HEK293 (cell line): ENCODE measurements at regions not wholly inside any gene's neighbourhood (a gene's known extent, or its start where the extent isn't known, plus 50 kb on each side); places are given as distances from the start of the nearest gene placed in this dataset.

Experiments
- HOXC10 ChIP-seq: sonication (generic); formaldehyde crosslinking; IDR thresholded peaks from 2 replicates; pipeline ENCODE4 v1.8.1; 2023; ENCODE audit warnings: mild to moderate bottlenecking, missing genetic modification reagents
- SETDB1 ChIP-seq: IDR thresholded peaks from one replicate; pipeline ENCODE4 v1.6.1; 2017; ENCODE audit warnings: mild to moderate bottlenecking, low read length, moderate library complexity, mixed read lengths; ENCODE audit not compliant: insufficient read length
- ZNF138 ChIP-seq: fragments of 450-650 bp; formaldehyde crosslinking; IDR thresholded peaks from 2 replicates; pipeline ENCODE4 v1.5.1; 2016; ENCODE audit warnings: missing biosample characterization, missing genetic modification characterization, borderline replicate concordance
- ZNF155 ChIP-seq: fragments of 450-650 bp; formaldehyde crosslinking; IDR thresholded peaks from 2 replicates; pipeline ENCODE4 v1.5.1; 2016; ENCODE audit warnings: missing biosample characterization, missing genetic modification characterization
- ZNF184 ChIP-seq: fragments of 450-650 bp; IDR thresholded peaks from 2 replicates; pipeline ENCODE4 v1.5.1; 2018; ENCODE audit warnings: missing biosample characterization, mild to moderate bottlenecking, missing genetic modification characterization
- ZNF248 ChIP-seq: fragments of 450-650 bp; formaldehyde crosslinking; IDR thresholded peaks from 2 replicates; pipeline ENCODE4 v1.5.1; 2017; ENCODE audit warnings: missing biosample characterization, missing genetic modification characterization
- ZNF350 ChIP-seq: fragments of 450-650 bp; formaldehyde crosslinking; IDR thresholded peaks from 2 replicates; pipeline ENCODE4 v1.5.0; 2017; ENCODE audit warnings: missing biosample characterization, mild to moderate bottlenecking, missing genetic modification characterization
- ZNF394 ChIP-seq: fragments of 450-650 bp; formaldehyde crosslinking; IDR thresholded peaks from 2 replicates; pipeline ENCODE4 v1.5.1; 2016; ENCODE audit warnings: missing biosample characterization, missing genetic modification characterization, mild to moderate bottlenecking, moderate library complexity, borderline replicate concordance
- ZNF416 ChIP-seq: fragments of 450-650 bp; formaldehyde crosslinking; IDR thresholded peaks from 2 replicates; pipeline ENCODE4 v1.5.1; 2016; ENCODE audit warnings: missing biosample characterization, missing genetic modification characterization
- ZNF521 ChIP-seq: fragments of 450-650 bp; formaldehyde crosslinking; IDR thresholded peaks from 2 replicates; pipeline ENCODE4 v1.5.1; 2017; ENCODE audit warnings: missing biosample characterization, mild to moderate bottlenecking, missing genetic modification characterization
- ZNF529 ChIP-seq: fragments of 450-650 bp; formaldehyde crosslinking; IDR thresholded peaks from 2 replicates; pipeline ENCODE4 v1.5.1; 2017; ENCODE audit warnings: missing genetic modification characterization, missing biosample characterization; ENCODE audit not compliant: insufficient replicate concordance
- ZNF549 ChIP-seq: fragments of 450-650 bp; IDR thresholded peaks from 2 replicates; pipeline ENCODE4 v1.5.1; 2018; ENCODE audit warnings: missing biosample characterization, missing genetic modification characterization, mild to moderate bottlenecking, inconsistent platforms, moderate library complexity
- ZNF596 ChIP-seq: fragments of 450-650 bp; IDR thresholded peaks from 2 replicates; pipeline ENCODE4 v1.5.0; 2018; ENCODE audit warnings: missing biosample characterization, mild to moderate bottlenecking, missing genetic modification characterization, moderate library complexity
- ZNF600 ChIP-seq: fragments of 450-650 bp; formaldehyde crosslinking; IDR thresholded peaks from 2 replicates; pipeline ENCODE4 v1.5.1; 2016; ENCODE audit warnings: missing biosample characterization, missing genetic modification characterization
- ZNF670 ChIP-seq: fragments of 450-650 bp; formaldehyde crosslinking; IDR thresholded peaks from 2 replicates; pipeline ENCODE4 v1.5.1; 2016; ENCODE audit warnings: missing biosample characterization, missing genetic modification characterization, low read depth
- ZNF707 ChIP-seq: fragments of 450-650 bp; formaldehyde crosslinking; IDR thresholded peaks from 2 replicates; pipeline ENCODE4 v1.5.1; 2016; ENCODE audit warnings: missing biosample characterization, missing genetic modification characterization
- ZNF747 ChIP-seq: fragments of 450-650 bp; formaldehyde crosslinking; IDR thresholded peaks from 2 replicates; pipeline ENCODE4 v1.5.1; 2016; ENCODE audit warnings: missing biosample characterization, missing genetic modification characterization
- ZNF776 ChIP-seq: fragments of 450-650 bp; formaldehyde crosslinking; IDR thresholded peaks from 2 replicates; pipeline ENCODE4 v1.5.0; 2017; ENCODE audit warnings: missing biosample characterization, missing genetic modification characterization, borderline replicate concordance
- ZNF830 ChIP-seq: fragments of 450-650 bp; IDR thresholded peaks from 2 replicates; pipeline ENCODE4 v1.5.0; 2018; ENCODE audit warnings: missing biosample characterization, missing genetic modification characterization, low read depth, mild to moderate bottlenecking, moderate library complexity
- TF ChIP-seq, protein P1 (sequence below): fragments of 450-650 bp; formaldehyde crosslinking; IDR thresholded peaks from 2 replicates; pipeline ENCODE4 v1.5.1; 2016; ENCODE audit warnings: missing biosample characterization, missing genetic modification characterization
- TF ChIP-seq, protein P2 (sequence below): fragments of 450-650 bp; formaldehyde crosslinking; IDR thresholded peaks from 2 replicates; pipeline ENCODE4 v1.5.1; 2016; ENCODE audit warnings: missing biosample characterization, missing genetic modification characterization
- TF ChIP-seq, protein P3 (sequence below): fragments of 450-650 bp; formaldehyde crosslinking; IDR thresholded peaks from 2 replicates; pipeline ENCODE4 v1.5.1; 2016; ENCODE audit warnings: missing biosample characterization, missing genetic modification characterization
- TF ChIP-seq, protein P4 (sequence below): fragments of 450-650 bp; formaldehyde crosslinking; IDR thresholded peaks from 2 replicates; pipeline ENCODE4 v1.5.1; 2016; ENCODE audit warnings: missing biosample characterization, missing genetic modification characterization
- TF ChIP-seq, protein P5 (sequence below): sonication (generic); formaldehyde crosslinking; IDR thresholded peaks from 2 replicates; pipeline ENCODE4 v1.8.1; 2022; ENCODE audit warnings: mild to moderate bottlenecking, moderate library complexity, missing genetic modification reagents
- TF ChIP-seq, protein P6 (sequence below): fragments of 450-650 bp; formaldehyde crosslinking; IDR thresholded peaks from 2 replicates; pipeline ENCODE4 v1.5.1; 2016; ENCODE audit warnings: missing biosample characterization, missing genetic modification characterization
- TF ChIP-seq, protein P7 (sequence below): fragments of 450-650 bp; formaldehyde crosslinking; IDR thresholded peaks from 2 replicates; pipeline ENCODE4 v1.5.1; 2016; ENCODE audit warnings: missing biosample characterization, missing genetic modification characterization, borderline replicate concordance

DNA sequence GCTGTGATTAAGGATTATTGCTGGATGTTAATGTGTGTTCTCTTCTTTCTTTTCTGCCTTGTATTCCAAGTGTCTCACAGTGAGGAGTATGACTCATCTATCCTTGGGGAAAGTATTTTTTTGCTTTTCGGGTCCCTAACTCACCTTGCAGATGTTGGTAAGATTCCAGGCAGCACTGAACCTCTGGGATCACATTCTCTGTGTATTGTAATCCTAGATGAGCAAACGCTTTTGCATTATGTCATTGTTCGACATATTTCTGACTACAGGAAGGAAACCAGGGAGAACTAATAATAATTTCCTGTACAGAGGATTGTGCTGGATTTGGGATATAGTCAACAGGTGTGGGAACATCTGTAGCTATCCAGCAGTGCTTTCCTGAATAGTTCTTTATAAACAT lies 246.1 kb upstream of the TUT7 start (continued):
- TF ChIP-seq, protein P1, sequence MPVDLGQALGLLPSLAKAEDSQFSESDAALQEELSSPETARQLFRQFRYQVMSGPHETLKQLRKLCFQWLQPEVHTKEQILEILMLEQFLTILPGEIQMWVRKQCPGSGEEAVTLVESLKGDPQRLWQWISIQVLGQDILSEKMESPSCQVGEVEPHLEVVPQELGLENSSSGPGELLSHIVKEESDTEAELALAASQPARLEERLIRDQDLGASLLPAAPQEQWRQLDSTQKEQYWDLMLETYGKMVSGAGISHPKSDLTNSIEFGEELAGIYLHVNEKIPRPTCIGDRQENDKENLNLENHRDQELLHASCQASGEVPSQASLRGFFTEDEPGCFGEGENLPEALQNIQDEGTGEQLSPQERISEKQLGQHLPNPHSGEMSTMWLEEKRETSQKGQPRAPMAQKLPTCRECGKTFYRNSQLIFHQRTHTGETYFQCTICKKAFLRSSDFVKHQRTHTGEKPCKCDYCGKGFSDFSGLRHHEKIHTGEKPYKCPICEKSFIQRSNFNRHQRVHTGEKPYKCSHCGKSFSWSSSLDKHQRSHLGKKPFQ (tag by site-specific recombination), result no peak
- TF ChIP-seq SETDB1 (no peak), ZNF416 (tag by site-specific recombination) (no peak), HOXC10 (no peak), ZNF707 (tag by site-specific recombination) (no peak), ZNF776 (tag by site-specific recombination) (no peak), ZNF184 (tag by site-specific recombination) (no peak), ZNF394 (tag by site-specific recombination) (peak; percentile 33; the same call in 1 of the 2 replicates), ZNF138 (tag by site-specific recombination) (no peak), ZNF747 (tag by site-specific recombination) (no peak), ZNF350 (tag by site-specific recombination) (no peak), ZNF670 (tag by site-specific recombination) (no peak), ZNF521 (tag by site-specific recombination) (no peak), ZNF600 (tag by site-specific recombination) (peak; percentile 66), ZNF529 (tag by site-specific recombination) (no peak), ZNF155 (tag by site-specific recombination) (no peak), ZNF830 (tag by site-specific recombination) (no peak), ZNF549 (tag by site-specific recombination) (no peak), ZNF596 (tag by site-specific recombination) (no peak), ZNF248 (no peak)
- TF ChIP-seq, protein P2, sequence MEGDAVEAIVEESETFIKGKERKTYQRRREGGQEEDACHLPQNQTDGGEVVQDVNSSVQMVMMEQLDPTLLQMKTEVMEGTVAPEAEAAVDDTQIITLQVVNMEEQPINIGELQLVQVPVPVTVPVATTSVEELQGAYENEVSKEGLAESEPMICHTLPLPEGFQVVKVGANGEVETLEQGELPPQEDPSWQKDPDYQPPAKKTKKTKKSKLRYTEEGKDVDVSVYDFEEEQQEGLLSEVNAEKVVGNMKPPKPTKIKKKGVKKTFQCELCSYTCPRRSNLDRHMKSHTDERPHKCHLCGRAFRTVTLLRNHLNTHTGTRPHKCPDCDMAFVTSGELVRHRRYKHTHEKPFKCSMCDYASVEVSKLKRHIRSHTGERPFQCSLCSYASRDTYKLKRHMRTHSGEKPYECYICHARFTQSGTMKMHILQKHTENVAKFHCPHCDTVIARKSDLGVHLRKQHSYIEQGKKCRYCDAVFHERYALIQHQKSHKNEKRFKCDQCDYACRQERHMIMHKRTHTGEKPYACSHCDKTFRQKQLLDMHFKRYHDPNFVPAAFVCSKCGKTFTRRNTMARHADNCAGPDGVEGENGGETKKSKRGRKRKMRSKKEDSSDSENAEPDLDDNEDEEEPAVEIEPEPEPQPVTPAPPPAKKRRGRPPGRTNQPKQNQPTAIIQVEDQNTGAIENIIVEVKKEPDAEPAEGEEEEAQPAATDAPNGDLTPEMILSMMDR (tag by site-specific recombination), result no peak
- TF ChIP-seq, protein P3, sequence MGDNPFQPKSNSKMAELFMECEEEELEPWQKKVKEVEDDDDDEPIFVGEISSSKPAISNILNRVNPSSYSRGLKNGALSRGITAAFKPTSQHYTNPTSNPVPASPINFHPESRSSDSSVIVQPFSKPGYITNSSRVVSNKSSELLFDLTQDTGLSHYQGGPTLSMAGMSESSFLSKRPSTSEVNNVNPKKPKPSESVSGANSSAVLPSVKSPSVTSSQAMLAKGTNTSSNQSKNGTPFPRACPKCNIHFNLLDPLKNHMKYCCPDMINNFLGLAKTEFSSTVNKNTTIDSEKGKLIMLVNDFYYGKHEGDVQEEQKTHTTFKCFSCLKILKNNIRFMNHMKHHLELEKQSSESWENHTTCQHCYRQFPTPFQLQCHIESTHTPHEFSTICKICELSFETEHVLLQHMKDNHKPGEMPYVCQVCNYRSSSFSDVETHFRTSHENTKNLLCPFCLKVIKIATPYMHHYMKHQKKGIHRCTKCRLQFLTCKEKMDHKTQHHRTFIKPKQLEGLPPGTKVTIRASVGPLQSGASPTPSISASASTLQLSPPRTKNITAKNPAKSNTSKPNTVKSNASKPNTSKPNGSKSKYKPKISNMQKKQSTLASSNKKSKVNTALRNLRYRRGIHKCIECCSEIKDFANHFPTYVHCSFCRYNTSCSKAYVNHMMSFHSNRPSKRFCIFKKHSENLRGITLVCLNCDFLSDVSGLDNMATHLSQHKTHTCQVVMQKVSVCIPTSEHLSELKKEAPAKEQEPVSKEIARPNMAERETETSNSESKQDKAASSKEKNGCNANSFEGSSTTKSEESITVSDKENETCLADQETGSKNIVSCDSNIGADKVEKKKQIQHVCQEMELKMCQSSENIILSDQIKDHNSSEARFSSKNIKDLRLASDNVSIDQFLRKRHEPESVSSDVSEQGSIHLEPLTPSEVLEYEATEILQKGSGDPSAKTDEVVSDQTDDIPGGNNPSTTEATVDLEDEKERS (tag by site-specific recombination), result no peak
- TF ChIP-seq, protein P4, sequence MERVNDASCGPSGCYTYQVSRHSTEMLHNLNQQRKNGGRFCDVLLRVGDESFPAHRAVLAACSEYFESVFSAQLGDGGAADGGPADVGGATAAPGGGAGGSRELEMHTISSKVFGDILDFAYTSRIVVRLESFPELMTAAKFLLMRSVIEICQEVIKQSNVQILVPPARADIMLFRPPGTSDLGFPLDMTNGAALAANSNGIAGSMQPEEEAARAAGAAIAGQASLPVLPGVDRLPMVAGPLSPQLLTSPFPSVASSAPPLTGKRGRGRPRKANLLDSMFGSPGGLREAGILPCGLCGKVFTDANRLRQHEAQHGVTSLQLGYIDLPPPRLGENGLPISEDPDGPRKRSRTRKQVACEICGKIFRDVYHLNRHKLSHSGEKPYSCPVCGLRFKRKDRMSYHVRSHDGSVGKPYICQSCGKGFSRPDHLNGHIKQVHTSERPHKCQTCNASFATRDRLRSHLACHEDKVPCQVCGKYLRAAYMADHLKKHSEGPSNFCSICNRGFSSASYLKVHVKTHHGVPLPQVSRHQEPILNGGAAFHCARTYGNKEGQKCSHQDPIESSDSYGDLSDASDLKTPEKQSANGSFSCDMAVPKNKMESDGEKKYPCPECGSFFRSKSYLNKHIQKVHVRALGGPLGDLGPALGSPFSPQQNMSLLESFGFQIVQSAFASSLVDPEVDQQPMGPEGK, result peak; percentile 65; the same call in 1 of the 2 replicates
- TF ChIP-seq, protein P5, sequence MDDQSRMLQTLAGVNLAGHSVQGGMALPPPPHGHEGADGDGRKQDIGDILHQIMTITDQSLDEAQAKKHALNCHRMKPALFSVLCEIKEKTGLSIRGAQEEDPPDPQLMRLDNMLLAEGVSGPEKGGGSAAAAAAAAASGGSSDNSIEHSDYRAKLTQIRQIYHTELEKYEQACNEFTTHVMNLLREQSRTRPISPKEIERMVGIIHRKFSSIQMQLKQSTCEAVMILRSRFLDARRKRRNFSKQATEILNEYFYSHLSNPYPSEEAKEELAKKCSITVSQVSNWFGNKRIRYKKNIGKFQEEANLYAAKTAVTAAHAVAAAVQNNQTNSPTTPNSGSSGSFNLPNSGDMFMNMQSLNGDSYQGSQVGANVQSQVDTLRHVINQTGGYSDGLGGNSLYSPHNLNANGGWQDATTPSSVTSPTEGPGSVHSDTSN (CRISPR knock-in tag), result no peak
- TF ChIP-seq, protein P6, sequence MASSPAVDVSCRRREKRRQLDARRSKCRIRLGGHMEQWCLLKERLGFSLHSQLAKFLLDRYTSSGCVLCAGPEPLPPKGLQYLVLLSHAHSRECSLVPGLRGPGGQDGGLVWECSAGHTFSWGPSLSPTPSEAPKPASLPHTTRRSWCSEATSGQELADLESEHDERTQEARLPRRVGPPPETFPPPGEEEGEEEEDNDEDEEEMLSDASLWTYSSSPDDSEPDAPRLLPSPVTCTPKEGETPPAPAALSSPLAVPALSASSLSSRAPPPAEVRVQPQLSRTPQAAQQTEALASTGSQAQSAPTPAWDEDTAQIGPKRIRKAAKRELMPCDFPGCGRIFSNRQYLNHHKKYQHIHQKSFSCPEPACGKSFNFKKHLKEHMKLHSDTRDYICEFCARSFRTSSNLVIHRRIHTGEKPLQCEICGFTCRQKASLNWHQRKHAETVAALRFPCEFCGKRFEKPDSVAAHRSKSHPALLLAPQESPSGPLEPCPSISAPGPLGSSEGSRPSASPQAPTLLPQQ (tag by site-specific recombination), result peak; percentile 34; the same call in 1 of the 2 replicates
- TF ChIP-seq, protein P7, sequence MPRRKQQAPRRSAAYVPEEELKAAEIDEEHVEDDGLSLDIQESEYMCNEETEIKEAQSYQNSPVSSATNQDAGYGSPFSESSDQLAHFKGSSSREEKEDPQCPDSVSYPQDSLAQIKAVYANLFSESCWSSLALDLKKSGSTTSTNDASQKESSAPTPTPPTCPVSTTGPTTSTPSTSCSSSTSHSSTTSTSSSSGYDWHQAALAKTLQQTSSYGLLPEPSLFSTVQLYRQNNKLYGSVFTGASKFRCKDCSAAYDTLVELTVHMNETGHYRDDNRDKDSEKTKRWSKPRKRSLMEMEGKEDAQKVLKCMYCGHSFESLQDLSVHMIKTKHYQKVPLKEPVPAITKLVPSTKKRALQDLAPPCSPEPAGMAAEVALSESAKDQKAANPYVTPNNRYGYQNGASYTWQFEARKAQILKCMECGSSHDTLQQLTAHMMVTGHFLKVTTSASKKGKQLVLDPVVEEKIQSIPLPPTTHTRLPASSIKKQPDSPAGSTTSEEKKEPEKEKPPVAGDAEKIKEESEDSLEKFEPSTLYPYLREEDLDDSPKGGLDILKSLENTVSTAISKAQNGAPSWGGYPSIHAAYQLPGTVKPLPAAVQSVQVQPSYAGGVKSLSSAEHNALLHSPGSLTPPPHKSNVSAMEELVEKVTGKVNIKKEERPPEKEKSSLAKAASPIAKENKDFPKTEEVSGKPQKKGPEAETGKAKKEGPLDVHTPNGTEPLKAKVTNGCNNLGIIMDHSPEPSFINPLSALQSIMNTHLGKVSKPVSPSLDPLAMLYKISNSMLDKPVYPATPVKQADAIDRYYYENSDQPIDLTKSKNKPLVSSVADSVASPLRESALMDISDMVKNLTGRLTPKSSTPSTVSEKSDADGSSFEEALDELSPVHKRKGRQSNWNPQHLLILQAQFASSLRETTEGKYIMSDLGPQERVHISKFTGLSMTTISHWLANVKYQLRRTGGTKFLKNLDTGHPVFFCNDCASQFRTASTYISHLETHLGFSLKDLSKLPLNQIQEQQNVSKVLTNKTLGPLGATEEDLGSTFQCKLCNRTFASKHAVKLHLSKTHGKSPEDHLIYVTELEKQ (tag by site-specific recombination), result peak; percentile 77
